ENCODE measurements at regions not wholly inside any gene's neighbourhood (a gene's known extent, or its start where the extent isn't known, plus 50 kb on each side); places are given as distances from the start of the nearest gene placed in this dataset.

DNA sequence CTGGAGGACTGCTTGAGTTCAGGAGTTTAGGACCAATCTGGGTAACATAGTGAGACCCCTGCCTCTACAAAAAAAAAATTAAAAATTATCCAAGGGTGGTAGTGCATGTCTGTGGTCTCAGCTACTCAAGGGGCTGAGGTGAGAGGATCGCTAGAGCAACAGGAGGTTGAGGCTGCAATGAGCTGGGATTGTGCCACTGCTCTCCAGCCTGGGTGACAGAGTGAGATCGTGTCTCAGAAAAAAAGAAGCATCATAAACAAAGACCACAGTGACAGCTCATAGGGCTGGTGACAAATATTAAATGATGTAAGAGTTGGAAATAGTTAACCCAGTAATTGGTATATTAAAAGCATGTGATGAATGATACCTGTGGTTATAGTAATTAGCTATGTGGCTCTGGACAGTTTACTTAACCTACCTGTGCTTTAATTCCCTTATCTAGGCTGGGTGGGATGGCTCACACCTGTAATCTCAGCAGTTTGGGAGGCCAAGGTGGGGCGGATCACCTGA is 68.0 kb downstream of the GSC start:
- Histone ChIP-seq H3K27ac (ENCODE audit: extremely low read depth, low read depth, low read length) (no peak overlapping the region), H4K20me1 (replicated peaks; ENCODE audit: control insufficient read depth, insufficient read depth, low read length) (no peaks in the 10 kb centered on the region), H3K9me1 (ENCODE audit: control insufficient read depth, insufficient read depth, low read length) (no peaks in the 10 kb centered on the region), H3K4me3 (no peak overlapping the region), H3K9ac (ENCODE audit: insufficient read depth in 1 of 2, low read depth in 2 of 2, low read length in 2 of 2) (no peak overlapping the region), H3K4me2 (ENCODE audit: insufficient read depth, low read length) (no peak overlapping the region), H3K9me3 (replicated peaks; ENCODE audit: control insufficient read depth, insufficient read depth, low read depth, low read length) (no peaks in the 10 kb centered on the region), H3K27me3 (ENCODE audit: control insufficient read depth in 2 of 2, insufficient read depth in 2 of 2, low read length in 2 of 2) (no peaks in the 10 kb centered on the region; a peak in 1 of 5 replicates), H3K4me1 (replicated peaks in 1 of 2; ENCODE audit: control insufficient read depth in 2 of 2, insufficient read depth in 2 of 2, low read length in 2 of 2) (no peaks in the 10 kb centered on the region), H3K36me3 (ENCODE audit: control insufficient read depth, insufficient read depth, low read length) (no peaks in the 10 kb centered on the region), H2AFZ (ENCODE audit: low read depth, low read length) (no peak overlapping the region), H3K79me2 (ENCODE audit: control insufficient read depth, insufficient read depth, low read length) (no peaks in the 10 kb centered on the region)
- no peak for DNase-seq (ENCODE audit: extremely low read depth in 1 of 4, low spot score in 3 of 4)
- ChIA-PET CTCF (ENCODE audit: low intra/inter-chr PET ratio) (no interaction called here), POLR2A (interaction anchor here (1.0 kb wide), 1 partner anchor 34 kb away, joined by 4 read pairs; no protein-coding TSS in a partner anchor)
- BruUV-seq (replicated peaks) = no TSS peak
- in situ Hi-C loops (cut with MboI) (no loop called here), intact Hi-C loops (cut with micrococcal nuclease) (no loop called here)
- WGBS (ENCODE audit: insufficient coverage, low coverage, missing lambda C conversion rate) = 0% methylated on average over 3 of the region's 3 CpGs
- ATAC-seq = no peak
- TF ChIP-seq, protein P1, sequence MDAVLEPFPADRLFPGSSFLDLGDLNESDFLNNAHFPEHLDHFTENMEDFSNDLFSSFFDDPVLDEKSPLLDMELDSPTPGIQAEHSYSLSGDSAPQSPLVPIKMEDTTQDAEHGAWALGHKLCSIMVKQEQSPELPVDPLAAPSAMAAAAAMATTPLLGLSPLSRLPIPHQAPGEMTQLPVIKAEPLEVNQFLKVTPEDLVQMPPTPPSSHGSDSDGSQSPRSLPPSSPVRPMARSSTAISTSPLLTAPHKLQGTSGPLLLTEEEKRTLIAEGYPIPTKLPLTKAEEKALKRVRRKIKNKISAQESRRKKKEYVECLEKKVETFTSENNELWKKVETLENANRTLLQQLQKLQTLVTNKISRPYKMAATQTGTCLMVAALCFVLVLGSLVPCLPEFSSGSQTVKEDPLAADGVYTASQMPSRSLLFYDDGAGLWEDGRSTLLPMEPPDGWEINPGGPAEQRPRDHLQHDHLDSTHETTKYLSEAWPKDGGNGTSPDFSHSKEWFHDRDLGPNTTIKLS (IDR thresholded peaks at IDR 0.05; ENCODE audit: borderline replicate concordance, low read depth) = no peak
- TF ChIP-seq, protein P2, sequence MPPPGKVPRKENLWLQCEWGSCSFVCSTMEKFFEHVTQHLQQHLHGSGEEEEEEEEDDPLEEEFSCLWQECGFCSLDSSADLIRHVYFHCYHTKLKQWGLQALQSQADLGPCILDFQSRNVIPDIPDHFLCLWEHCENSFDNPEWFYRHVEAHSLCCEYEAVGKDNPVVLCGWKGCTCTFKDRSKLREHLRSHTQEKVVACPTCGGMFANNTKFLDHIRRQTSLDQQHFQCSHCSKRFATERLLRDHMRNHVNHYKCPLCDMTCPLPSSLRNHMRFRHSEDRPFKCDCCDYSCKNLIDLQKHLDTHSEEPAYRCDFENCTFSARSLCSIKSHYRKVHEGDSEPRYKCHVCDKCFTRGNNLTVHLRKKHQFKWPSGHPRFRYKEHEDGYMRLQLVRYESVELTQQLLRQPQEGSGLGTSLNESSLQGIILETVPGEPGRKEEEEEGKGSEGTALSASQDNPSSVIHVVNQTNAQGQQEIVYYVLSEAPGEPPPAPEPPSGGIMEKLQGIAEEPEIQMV (tag; conservative IDR thresholded peaks at IDR 0.05; ENCODE audit: low read depth) = no peak
- TF ChIP-seq CEBPG (CRISPR knock-in tag; IDR thresholded peaks at IDR 0.05) (no peak), CEBPG (tag; conservative IDR thresholded peaks at IDR 0.05 in 1 of 2, IDR thresholded peaks at IDR 0.05 in 1 of 2) (peak in 1 of 2 experiments; percentile 55; a peak in 2 of 4 replicates), PHB2 (IDR thresholded peaks at IDR 0.05; ENCODE audit: low read depth) (no peak), PRMT5 (CRISPR knock-in tag; IDR thresholded peaks at IDR 0.05) (no peak), MCM3 (IDR thresholded peaks at IDR 0.05) (no peak), MEIS2 (IDR thresholded peaks at IDR 0.05; ENCODE audit: partially characterized antibody) (peak; percentile 22)
- TF ChIP-seq, protein P3, sequence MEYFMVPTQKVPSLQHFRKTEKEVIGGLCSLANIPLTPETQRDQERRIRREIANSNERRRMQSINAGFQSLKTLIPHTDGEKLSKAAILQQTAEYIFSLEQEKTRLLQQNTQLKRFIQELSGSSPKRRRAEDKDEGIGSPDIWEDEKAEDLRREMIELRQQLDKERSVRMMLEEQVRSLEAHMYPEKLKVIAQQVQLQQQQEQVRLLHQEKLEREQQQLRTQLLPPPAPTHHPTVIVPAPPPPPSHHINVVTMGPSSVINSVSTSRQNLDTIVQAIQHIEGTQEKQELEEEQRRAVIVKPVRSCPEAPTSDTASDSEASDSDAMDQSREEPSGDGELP (CRISPR knock-in tag; IDR thresholded peaks at IDR 0.05; ENCODE audit: borderline replicate concordance) = no peak
- TF ChIP-seq, protein P4, sequence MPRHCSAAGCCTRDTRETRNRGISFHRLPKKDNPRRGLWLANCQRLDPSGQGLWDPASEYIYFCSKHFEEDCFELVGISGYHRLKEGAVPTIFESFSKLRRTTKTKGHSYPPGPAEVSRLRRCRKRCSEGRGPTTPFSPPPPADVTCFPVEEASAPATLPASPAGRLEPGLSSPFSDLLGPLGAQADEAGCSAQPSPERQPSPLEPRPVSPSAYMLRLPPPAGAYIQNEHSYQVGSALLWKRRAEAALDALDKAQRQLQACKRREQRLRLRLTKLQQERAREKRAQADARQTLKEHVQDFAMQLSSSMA (CRISPR knock-in tag; IDR thresholded peaks at IDR 0.05) = no peak
- no peak for FAIRE-seq
